Type B pancreatic cell (in vitro differentiated cells): ENCODE measurements at regions not wholly inside any gene's neighbourhood (a gene's known extent, or its start where the extent isn't known, plus 50 kb on each side); places are given as distances from the start of the nearest gene placed in this dataset.

Source experiments
- DNase-seq: peaks from one replicate; pipeline ENCODE4 v3.0.0; 2021; ENCODE audit warnings: mixed read lengths; ENCODE audit not compliant: unreplicated experiment; ENCODE audit errors: extremely low spot score
- H3K27ac Mint-ChIP-seq: 2 replicates; pipeline ENCODE4 v1.8.0; 2021; ENCODE audit warnings: mild to moderate bottlenecking, mixed read lengths
- H3K27me3 Mint-ChIP-seq: 2 replicates; pipeline ENCODE4 v1.8.0; 2021; ENCODE audit warnings: mixed read lengths
- H3K36me3 Mint-ChIP-seq: 2 replicates; pipeline ENCODE4 v1.8.0; 2021; ENCODE audit warnings: mixed read lengths
- H3K4me1 Mint-ChIP-seq: one replicate; pipeline ENCODE4 v1.8.0; 2021; ENCODE audit warnings: mixed read lengths; ENCODE audit not compliant: unreplicated experiment
- H3K4me3 Mint-ChIP-seq: 2 replicates; pipeline ENCODE4 v1.8.0; 2021; ENCODE audit warnings: mild to moderate bottlenecking, mixed read lengths
- H3K9me3 Mint-ChIP-seq: 2 replicates; pipeline ENCODE4 v1.8.0; 2021; ENCODE audit warnings: mixed read lengths
- CTCF ChIP-seq: fragments of 200-600 bp; sonication (generic); conservative IDR thresholded peaks from 2 replicates; pipeline ENCODE4 v1.5.0; 2021; ENCODE audit warnings: antibody characterized with exemption, mild to moderate bottlenecking

- H3K4me1 Mint-ChIP-seq: peaks cover 22% of the 10 kb centered on the region
- no peak for TF ChIP-seq CTCF
- peak overlapping the region; percentile 35 for H3K27ac Mint-ChIP-seq
Observed at GRCh38 chr14:87097015-87097414, 896.0 kb downstream of the GALC start.

GRCh38 chr14:87094913-87095312 lies 898.1 kb downstream of the GALC start:
- no peaks in the 10 kb centered on the region for H3K9me3 Mint-ChIP-seq
- H3K36me3 Mint-ChIP-seq: no peaks in the 10 kb centered on the region
- no peak overlapping the region for H3K4me3 Mint-ChIP-seq
- no peak for TF ChIP-seq CTCF
- H3K4me1 Mint-ChIP-seq: peaks cover 28% of the 10 kb centered on the region
- H3K27me3 Mint-ChIP-seq: no peaks in the 10 kb centered on the region
- no peak overlapping the region for H3K27ac Mint-ChIP-seq
- no peak for DNase-seq

More at GRCh38 chr14:87097015-87097414, 896.0 kb downstream of the GALC start:
- DNase-seq: no peak
- Mint-ChIP-seq H3K9me3 (no peaks in the 10 kb centered on the region), H3K36me3 (no peaks in the 10 kb centered on the region), H3K27me3 (no peaks in the 10 kb centered on the region), H3K4me3 (no peak overlapping the region)

GRCh38 chr14:87088588-87088987 lies 904.4 kb downstream of the GALC start:
- Mint-ChIP-seq H3K9me3 (no peaks in the 10 kb centered on the region), H3K4me3 (no peak overlapping the region), H3K27ac (no peak overlapping the region), H3K4me1 (peaks cover 6% of the 10 kb centered on the region), H3K27me3 (no peaks in the 10 kb centered on the region), H3K36me3 (no peaks in the 10 kb centered on the region)
- DNase-seq: no peak
- TF ChIP-seq CTCF: no peak

DNA sequence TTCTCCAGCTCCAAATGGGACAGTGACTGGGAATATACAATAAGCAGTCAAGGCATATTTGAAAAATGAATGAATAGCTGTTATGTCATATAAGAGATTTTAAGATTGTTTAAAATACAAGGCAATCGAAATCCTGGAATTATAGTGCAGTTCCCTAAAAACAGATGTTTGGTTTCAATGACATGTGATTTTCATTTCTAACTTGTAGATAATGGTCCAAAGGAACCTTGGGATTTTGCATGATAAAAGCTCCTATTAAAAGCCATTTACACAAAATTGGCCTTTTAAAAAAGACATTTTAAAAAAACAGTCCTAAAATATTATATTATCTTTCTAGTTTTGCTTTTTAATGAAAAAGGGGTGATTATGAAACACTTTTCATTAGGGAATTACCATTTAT lies 905.1 kb downstream of the GALC start:
- no peaks in the 10 kb centered on the region for H3K36me3 Mint-ChIP-seq
- no peak overlapping the region for H3K27ac Mint-ChIP-seq
- H3K4me3 Mint-ChIP-seq: no peak overlapping the region
- DNase-seq: no peak
- no peaks in the 10 kb centered on the region for H3K9me3 Mint-ChIP-seq
- no peaks in the 10 kb centered on the region for H3K27me3 Mint-ChIP-seq
- peaks cover 6% of the 10 kb centered on the region for H3K4me1 Mint-ChIP-seq
- no peak for TF ChIP-seq CTCF

GRCh38 chr14:87084908-87085307 lies 908.1 kb downstream of the GALC start:
- Mint-ChIP-seq H3K4me1 (no peaks in the 10 kb centered on the region), H3K27ac (no peak overlapping the region), H3K9me3 (no peaks in the 10 kb centered on the region), H3K36me3 (no peaks in the 10 kb centered on the region), H3K4me3 (no peak overlapping the region), H3K27me3 (no peaks in the 10 kb centered on the region)
- no peak for DNase-seq
- no peak for TF ChIP-seq CTCF

DNA sequence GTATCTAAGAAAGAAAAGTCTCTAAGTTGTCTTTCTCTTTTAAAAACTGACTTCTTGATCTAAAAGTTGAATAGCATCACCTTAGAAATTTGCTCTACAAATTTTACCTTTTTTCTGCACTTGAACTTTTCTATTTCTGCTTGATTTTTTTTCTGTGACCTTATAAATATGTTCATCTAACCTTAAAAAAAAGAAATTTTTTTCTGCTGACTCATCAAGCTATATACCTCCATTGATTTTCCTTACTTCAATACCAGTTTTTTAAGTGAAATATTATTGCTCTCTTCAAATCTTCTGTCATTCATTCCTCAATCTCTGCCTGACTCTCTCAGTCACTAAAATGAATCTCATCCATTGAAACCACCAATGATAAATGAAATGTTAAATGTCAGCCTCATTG lies 910.1 kb downstream of the GALC start:
- no peak overlapping the region for H3K4me3 Mint-ChIP-seq

More for the DNA sequence above, 910.1 kb downstream of the GALC start:
- no peak overlapping the region for H3K27ac Mint-ChIP-seq
- no peaks in the 10 kb centered on the region for H3K27me3 Mint-ChIP-seq
- no peaks in the 10 kb centered on the region for H3K9me3 Mint-ChIP-seq
- no peak for DNase-seq
- TF ChIP-seq CTCF: no peak
- H3K36me3 Mint-ChIP-seq: no peaks in the 10 kb centered on the region
- peaks cover 12% of the 10 kb centered on the region for H3K4me1 Mint-ChIP-seq
